LNCAP (cell line): ENCODE measurements at regions not wholly inside any gene's neighbourhood (a gene's known extent, or its start where the extent isn't known, plus 50 kb on each side); places are given as distances from the start of the nearest gene placed in this dataset.

Experiments
- TF ChIP-seq, protein P1 (sequence below): fragments of 450-650 bp; IDR thresholded peaks from 2 replicates; pipeline ENCODE4 v1.5.1; 2017; ENCODE audit warnings: mild to moderate bottlenecking

DNA sequence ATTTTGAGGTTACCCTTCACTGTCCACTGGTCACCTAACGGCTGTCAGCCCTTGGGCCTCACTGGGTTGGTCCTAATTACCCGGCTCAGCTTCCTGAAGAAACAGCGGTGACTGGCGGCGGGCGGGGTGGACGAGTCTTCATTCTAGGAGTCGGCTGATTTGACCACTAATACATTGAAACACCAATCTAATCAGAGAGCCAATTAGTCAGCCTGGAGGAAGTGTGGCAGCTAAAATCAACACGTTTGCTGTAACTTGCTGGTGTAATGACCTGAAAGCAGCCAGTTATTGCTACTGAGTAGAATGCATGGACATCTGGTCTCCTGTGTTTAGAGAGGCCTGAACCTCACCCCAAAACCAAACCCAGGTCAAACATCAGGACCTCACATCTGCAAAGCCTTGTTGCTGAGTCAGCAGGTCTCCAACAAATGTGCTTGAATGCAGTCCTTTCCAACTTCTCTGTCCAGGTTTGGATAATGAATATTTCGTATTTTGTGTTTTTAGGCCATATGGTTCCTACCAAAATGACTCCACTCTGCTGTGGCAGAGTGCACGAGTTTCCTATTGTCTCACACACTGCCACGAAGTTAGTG is 496.4 kb downstream of the BRD1 start:
- TF ChIP-seq, protein P1, sequence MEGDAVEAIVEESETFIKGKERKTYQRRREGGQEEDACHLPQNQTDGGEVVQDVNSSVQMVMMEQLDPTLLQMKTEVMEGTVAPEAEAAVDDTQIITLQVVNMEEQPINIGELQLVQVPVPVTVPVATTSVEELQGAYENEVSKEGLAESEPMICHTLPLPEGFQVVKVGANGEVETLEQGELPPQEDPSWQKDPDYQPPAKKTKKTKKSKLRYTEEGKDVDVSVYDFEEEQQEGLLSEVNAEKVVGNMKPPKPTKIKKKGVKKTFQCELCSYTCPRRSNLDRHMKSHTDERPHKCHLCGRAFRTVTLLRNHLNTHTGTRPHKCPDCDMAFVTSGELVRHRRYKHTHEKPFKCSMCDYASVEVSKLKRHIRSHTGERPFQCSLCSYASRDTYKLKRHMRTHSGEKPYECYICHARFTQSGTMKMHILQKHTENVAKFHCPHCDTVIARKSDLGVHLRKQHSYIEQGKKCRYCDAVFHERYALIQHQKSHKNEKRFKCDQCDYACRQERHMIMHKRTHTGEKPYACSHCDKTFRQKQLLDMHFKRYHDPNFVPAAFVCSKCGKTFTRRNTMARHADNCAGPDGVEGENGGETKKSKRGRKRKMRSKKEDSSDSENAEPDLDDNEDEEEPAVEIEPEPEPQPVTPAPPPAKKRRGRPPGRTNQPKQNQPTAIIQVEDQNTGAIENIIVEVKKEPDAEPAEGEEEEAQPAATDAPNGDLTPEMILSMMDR = no peak

DNA sequence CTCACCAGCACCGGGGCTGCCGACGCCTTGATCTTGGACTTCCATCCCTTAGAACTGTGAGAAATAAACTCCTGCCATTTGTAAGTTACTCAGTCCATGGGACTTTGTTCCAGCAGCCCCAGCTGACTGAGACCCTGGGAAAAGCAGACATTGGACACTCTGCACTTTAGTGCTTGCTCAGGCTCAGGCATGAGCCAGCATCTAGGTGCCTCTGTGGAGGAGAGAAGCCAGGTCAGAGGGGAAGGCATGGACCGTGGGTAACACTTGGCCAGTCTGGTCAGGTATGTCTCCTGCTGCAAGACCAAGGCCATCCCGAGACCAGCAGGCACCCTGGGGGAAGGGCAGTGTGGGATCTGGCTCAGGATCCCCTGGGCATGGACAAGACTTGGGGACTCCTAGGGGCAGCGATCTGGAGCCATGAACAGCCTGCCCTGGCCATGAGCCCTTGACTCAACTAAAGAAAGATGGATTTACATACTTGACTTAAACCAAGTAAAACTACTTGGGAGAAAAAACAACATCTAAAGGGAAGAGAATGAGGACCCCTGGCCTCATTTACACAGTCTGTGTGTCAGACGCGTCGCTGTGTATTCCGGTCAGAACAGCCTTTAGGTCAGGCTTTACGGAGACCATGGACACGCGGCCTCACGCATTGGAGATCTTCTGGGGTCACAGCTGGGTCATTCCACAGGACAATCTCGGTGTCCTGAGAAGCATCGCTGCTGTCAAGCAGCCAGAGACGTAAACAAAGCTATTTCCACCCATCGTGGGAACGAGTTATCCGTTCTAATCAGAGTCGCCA is 497.1 kb downstream of the BRD1 start:
- TF ChIP-seq, protein P1 = no peak

DNA sequence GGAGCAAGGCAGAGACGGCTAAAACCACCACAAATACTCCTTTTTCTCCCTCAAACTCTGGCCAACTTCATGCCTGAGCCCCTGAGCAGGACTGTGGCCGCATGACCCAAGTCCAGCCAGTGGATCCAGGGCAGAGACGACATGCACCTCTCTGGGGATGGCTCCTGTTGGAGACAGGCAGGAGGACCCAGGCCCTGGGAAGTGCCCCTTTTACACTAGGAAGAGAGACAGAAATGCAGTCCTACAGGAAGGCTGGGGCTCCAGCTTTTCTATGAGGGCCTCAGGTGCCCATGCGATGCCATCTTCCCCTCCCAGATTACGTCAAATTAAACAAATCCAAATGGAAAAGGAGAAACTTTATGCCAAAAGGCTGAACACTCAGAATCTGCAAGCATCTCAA is 498.0 kb downstream of the BRD1 start:
- TF ChIP-seq, protein P1 = no peak

DNA sequence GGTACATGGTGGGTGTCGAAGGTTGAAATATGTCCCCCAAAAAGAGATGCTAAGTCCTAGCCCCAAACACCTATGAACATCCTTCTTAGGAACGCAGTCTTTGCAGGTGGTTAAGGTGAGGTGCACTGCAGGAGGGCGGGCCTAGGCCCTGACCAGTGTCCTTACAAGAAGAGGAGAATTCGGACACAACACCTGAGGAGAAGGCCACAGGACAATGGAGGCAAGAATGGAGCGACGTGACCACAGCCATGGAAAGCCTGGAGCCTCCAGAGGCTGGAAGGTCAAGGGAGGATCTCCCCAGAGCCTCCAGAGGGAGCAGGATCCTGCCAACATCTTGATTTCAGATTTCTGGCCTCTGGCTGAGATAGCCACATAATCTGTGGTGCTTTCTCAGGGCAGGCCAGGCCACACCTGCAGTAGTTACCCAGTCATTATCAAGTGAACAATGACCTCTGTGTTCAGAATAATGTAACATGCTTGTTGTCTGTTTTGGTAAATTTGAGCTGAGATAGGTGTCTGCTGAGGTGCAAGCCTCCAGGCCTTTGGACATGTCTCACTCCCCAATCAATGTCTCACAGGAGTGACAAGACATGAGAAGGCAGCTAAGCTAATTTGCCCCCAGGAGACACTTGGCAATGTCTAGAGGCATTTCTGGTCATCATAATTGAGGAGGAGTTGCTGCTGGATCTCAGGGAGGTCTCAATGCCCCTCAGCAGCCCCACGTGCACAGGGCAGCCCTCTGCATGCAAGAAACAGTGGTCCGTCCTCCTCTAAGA is 498.9 kb downstream of the BRD1 start:
- TF ChIP-seq, protein P1 = no peak

DNA sequence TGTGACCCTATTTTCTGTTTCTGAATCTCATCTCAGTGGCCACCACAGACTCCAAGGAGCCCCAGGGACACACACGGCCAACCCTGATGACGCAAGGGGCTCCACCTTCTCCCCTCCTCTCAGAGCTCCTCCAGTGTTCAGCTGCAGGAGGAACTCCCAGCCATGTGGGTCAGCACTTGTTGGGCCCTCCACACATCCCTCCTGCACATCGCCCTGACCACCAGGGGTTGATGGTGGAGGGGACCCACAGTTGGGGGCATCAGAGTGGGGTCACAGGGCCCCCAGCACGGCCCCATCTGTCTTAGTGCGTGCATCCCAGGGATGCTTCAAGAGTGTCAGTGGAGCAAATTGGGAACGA is 499.6 kb downstream of the BRD1 start:
- TF ChIP-seq, protein P1 = no peak

DNA sequence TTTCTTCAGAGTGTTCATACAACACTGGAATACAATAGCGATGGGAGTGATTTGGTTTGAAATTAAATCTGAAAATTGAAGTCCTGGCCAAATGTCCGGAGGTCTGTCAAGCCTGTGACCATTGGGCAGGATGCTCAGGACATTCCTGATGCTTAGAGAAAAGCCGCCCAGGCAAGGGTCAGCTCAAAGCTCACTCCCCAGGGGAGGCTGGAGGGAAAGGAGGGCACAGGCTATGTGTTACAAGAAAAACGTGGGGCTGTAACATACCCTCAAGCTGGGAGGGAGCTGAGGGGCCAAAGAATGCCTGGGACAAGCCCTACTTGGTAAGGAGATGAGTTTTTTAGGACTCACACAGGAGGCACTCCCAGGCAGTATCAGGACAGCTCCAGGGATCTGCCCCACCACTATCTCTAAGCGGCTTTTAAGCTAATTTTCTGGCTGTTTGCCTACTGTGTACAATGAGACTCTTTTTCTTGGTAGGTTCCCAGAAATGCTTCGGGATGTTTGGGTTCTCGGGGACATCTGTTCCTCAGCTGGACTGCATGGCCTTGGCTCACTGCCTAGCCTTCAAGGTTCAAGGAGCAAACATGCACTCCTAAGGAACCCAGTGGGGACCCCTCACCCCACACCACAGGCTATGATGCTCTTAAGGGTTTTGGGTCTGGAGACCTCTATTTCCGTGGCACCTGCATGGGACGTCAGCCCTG is 500.1 kb downstream of the BRD1 start:
- TF ChIP-seq, protein P1 = no peak

DNA sequence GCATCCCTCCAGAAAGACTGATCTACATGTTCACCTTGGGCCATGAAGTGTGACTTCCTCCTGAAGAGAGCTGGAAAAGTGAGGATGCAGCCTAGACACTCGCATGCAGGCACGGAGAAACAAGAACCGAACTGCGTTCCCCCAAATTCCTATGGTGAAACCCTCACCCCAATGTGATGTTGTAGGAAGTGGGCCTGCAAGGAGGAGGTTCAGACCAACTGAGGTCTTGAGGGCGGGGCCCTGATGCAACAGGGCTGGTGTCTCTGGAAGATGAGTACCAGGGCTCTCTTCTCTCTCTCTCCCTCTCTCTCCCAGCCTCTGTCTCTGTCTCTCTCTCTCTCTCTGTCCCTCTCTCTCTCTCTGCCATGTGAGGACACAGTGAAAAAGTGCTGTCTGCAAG is 501.1 kb downstream of the BRD1 start:
- TF ChIP-seq, protein P1 = no peak
